ENCODE measurements at regions not wholly inside any gene's neighbourhood (a gene's known extent, or its start where the extent isn't known, plus 50 kb on each side); places are given as distances from the start of the nearest gene placed in this dataset.

DNA sequence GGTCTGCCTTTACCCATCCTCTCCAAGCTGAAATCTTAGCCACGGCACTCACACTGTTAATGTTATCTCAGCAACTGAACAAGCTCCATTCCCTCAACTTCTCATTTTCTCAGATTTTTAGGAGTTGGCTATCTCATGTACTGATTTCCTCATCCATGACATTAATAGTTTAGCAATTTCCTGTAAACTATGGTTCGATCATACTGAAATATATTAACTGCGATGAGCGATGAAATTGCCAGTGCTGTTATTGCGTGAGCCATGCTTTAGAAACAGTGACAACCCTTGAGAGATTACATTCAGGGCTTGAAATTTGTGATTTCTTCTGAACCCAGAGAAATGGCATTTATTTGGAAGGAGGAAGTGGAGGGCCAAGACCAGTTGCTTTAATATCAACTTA lies 223.7 kb downstream of the GPAT3 start:
- TF ChIP-seq, protein P1, sequence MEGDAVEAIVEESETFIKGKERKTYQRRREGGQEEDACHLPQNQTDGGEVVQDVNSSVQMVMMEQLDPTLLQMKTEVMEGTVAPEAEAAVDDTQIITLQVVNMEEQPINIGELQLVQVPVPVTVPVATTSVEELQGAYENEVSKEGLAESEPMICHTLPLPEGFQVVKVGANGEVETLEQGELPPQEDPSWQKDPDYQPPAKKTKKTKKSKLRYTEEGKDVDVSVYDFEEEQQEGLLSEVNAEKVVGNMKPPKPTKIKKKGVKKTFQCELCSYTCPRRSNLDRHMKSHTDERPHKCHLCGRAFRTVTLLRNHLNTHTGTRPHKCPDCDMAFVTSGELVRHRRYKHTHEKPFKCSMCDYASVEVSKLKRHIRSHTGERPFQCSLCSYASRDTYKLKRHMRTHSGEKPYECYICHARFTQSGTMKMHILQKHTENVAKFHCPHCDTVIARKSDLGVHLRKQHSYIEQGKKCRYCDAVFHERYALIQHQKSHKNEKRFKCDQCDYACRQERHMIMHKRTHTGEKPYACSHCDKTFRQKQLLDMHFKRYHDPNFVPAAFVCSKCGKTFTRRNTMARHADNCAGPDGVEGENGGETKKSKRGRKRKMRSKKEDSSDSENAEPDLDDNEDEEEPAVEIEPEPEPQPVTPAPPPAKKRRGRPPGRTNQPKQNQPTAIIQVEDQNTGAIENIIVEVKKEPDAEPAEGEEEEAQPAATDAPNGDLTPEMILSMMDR (IDR thresholded peaks at IDR 0.05) = no peak
- no peak for TF ChIP-seq POLR2AphosphoS5 (IDR thresholded peaks at IDR 0.05; ENCODE audit: low read depth, low read length)
- TF ChIP-seq REST (IDR thresholded peaks at IDR 0.05; ENCODE audit: insufficient read depth in 1 of 2, low read depth in 2 of 2, low read length in 1 of 2) = no peak
- no peak for TF ChIP-seq SIN3A (IDR thresholded peaks at IDR 0.05; ENCODE audit: borderline replicate concordance, insufficient read depth, low read depth, low read length)
